ENCODE measurements at regions not wholly inside any gene's neighbourhood (a gene's known extent, or its start where the extent isn't known, plus 50 kb on each side); places are given as distances from the start of the nearest gene placed in this dataset.

- Histone ChIP-seq H3K9me3 (no peaks in the 10 kb centered on the region), H3K27ac (no peak overlapping the region), H3K36me3 (no peaks in the 10 kb centered on the region), H3K4me1 (no peaks in the 10 kb centered on the region), H3K27me3 (peaks cover 31% of the 10 kb centered on the region), H3K4me3 (no peak overlapping the region)
- no peak for DNase-seq (ENCODE audit: low spot score in 2 of 2)
- TF ChIP-seq POLR2A (IDR thresholded peaks at IDR 0.05) (no peak), POLR2AphosphoS5 (IDR thresholded peaks at IDR 0.05) (no peak), EP300 (IDR thresholded peaks at IDR 0.05) (no peak), CTCF (IDR thresholded peaks at IDR 0.05) (no peak)
- WGBS = 61% methylated on average over 9 of the region's 9 CpGs
These were observed 130.9 kb upstream of the FOXF1 start for GRCh38 chr16:86379505-86379846.

- Histone ChIP-seq H3K4me3 (no peak overlapping the region), H3K9me3 (no peaks in the 10 kb centered on the region), H3K4me1 (no peaks in the 10 kb centered on the region), H3K36me3 (no peaks in the 10 kb centered on the region), H3K27me3 (peaks cover 31% of the 10 kb centered on the region), H3K27ac (no peak overlapping the region)
- WGBS = 80% methylated on average over 4 of the region's 9 CpGs
- no peak for TF ChIP-seq POLR2AphosphoS5 (IDR thresholded peaks at IDR 0.05)
- no peak for TF ChIP-seq POLR2A (IDR thresholded peaks at IDR 0.05)
- TF ChIP-seq CTCF (IDR thresholded peaks at IDR 0.05) = no peak
- no peak for TF ChIP-seq EP300 (IDR thresholded peaks at IDR 0.05)
- DNase-seq (ENCODE audit: low spot score in 2 of 2) = no peak
These were observed 130.3 kb upstream of the FOXF1 start for GRCh38 chr16:86380030-86380429.

GRCh38 chr16:86381491-86381890 lies 128.8 kb upstream of the FOXF1 start:
- no peak overlapping the region for H3K4me3 ChIP-seq
- no peak for DNase-seq (ENCODE audit: low spot score in 2 of 2)
- TF ChIP-seq POLR2A (IDR thresholded peaks at IDR 0.05) = no peak
- TF ChIP-seq POLR2AphosphoS5 (IDR thresholded peaks at IDR 0.05) = no peak
- TF ChIP-seq CTCF (IDR thresholded peaks at IDR 0.05) = no peak
- H3K9me3 ChIP-seq = no peaks in the 10 kb centered on the region
- no peaks in the 10 kb centered on the region for H3K36me3 ChIP-seq
- 76% methylated on average over 6 of the region's 7 CpGs for WGBS
- no peaks in the 10 kb centered on the region for H3K4me1 ChIP-seq
- peaks cover 34% of the 10 kb centered on the region for H3K27me3 ChIP-seq
- H3K27ac ChIP-seq = no peak overlapping the region

- Histone ChIP-seq H3K4me1 (no peaks in the 10 kb centered on the region), H3K27ac (no peak overlapping the region), H3K4me3 (no peak overlapping the region), H3K9me3 (no peaks in the 10 kb centered on the region), H3K27me3 (peaks cover 32% of the 10 kb centered on the region), H3K36me3 (no peaks in the 10 kb centered on the region)
- DNase-seq (ENCODE audit: low spot score in 2 of 2) = no peak
- no peak for TF ChIP-seq POLR2AphosphoS5 (IDR thresholded peaks at IDR 0.05)
- TF ChIP-seq EP300 (IDR thresholded peaks at IDR 0.05) = no peak
- TF ChIP-seq CTCF (IDR thresholded peaks at IDR 0.05) = no peak
- TF ChIP-seq POLR2A (IDR thresholded peaks at IDR 0.05) = no peak
- 78% methylated on average over 8 of the region's 17 CpGs for WGBS
These were observed 128.1 kb upstream of the FOXF1 start for GRCh38 chr16:86382067-86382773.

- DNase-seq (ENCODE audit: low spot score in 2 of 2) = no peak
- Histone ChIP-seq H3K4me3 (no peak overlapping the region), H3K27me3 (peaks cover 31% of the 10 kb centered on the region), H3K27ac (no peak overlapping the region), H3K36me3 (no peaks in the 10 kb centered on the region), H3K9me3 (no peaks in the 10 kb centered on the region), H3K4me1 (no peaks in the 10 kb centered on the region)
- TF ChIP-seq POLR2AphosphoS5 (IDR thresholded peaks at IDR 0.05) = no peak
- no peak for TF ChIP-seq CTCF (IDR thresholded peaks at IDR 0.05)
- no peak for TF ChIP-seq EP300 (IDR thresholded peaks at IDR 0.05)
- TF ChIP-seq POLR2A (IDR thresholded peaks at IDR 0.05) = no peak
- WGBS = 80% methylated on average over 9 of the region's 15 CpGs
These were observed 127.4 kb upstream of the FOXF1 start for GRCh38 chr16:86382774-86383407.
